Fibroblast of lung (primary cell): ENCODE measurements at regions not wholly inside any gene's neighbourhood (a gene's known extent, or its start where the extent isn't known, plus 50 kb on each side); places are given as distances from the start of the nearest gene placed in this dataset.

Experiments
- DNase-seq, 2 donors: peaks; one replicate each; pipeline versions ENCODE4 v3.0.0 to v3.0.0-alpha.2; 2010; ENCODE audit warnings: low read depth in 2 of 2
- H2AFZ ChIP-seq: 2 replicates; pipeline ENCODE4 v1.5.1; 2012; ENCODE audit warnings: low read length, control low read depth, inconsistent platforms
- H3K27ac ChIP-seq: 2 replicates; pipeline ENCODE4 v1.5.1; 2011; ENCODE audit warnings: low read length, control low read depth; ENCODE audit not compliant: insufficient read depth
- H3K27me3 ChIP-seq: 2 replicates; pipeline ENCODE4 v1.5.1; 2011; ENCODE audit warnings: mild to moderate bottlenecking, low read length; ENCODE audit not compliant: control insufficient read depth, insufficient read depth
- H3K36me3 ChIP-seq: 2 replicates; pipeline ENCODE4 v1.5.1; 2011; ENCODE audit warnings: low read length; ENCODE audit not compliant: control insufficient read depth, insufficient read depth
- H3K4me1 ChIP-seq: 2 replicates; pipeline ENCODE4 v1.5.1; 2011; ENCODE audit warnings: low read length; ENCODE audit not compliant: control insufficient read depth, insufficient read depth; ENCODE audit errors: extremely low read depth
- H3K4me2 ChIP-seq: 2 replicates; pipeline ENCODE4 v1.5.1; 2011; ENCODE audit warnings: low read length, control low read depth; ENCODE audit not compliant: insufficient read depth; ENCODE audit errors: extremely low read depth
- H3K4me3 ChIP-seq, 4 experiments: fragments of 200-600 bp in 1 of 4; sonication (generic) in 1 of 4; replicated peaks in 1 of 4; 2 replicates each; pipeline ENCODE4 v1.5.1; 2011 to 2016; ENCODE audit warnings: low read length in 4 of 4, low read depth in 3 of 4, mild to moderate bottlenecking in 3 of 4, control low read depth in 2 of 4, inconsistent platforms in 1 of 4, mixed read lengths in 1 of 4; ENCODE audit not compliant: insufficient read depth in 1 of 4; ENCODE audit errors: control extremely low read depth in 1 of 4
- H3K79me2 ChIP-seq: 2 replicates; pipeline ENCODE4 v1.5.1; 2012; ENCODE audit warnings: mild to moderate bottlenecking, low read length, inconsistent platforms; ENCODE audit not compliant: control insufficient read depth, insufficient read depth
- H3K9ac ChIP-seq: 2 replicates; pipeline ENCODE4 v1.5.1; 2011; ENCODE audit warnings: mild to moderate bottlenecking, low read length, control low read depth; ENCODE audit not compliant: insufficient read depth
- H3K9me3 ChIP-seq: 2 replicates; pipeline ENCODE4 v1.5.1; 2012; ENCODE audit warnings: low read depth, low read length; ENCODE audit not compliant: control insufficient read depth, insufficient read depth
- H4K20me1 ChIP-seq: 2 replicates; pipeline ENCODE4 v1.5.1; 2011; ENCODE audit warnings: low read length; ENCODE audit not compliant: control insufficient read depth, insufficient read depth; ENCODE audit errors: extremely low read depth
- EZH2 ChIP-seq: IDR thresholded peaks from 2 replicates; pipeline ENCODE4 v1.5.1; 2012; ENCODE audit warnings: low read length, control low read depth, mild to moderate bottlenecking; ENCODE audit errors: missing control alignments
- TF ChIP-seq, protein P1 (sequence below), 2 donors: IDR thresholded peaks in 1 of 2; conservative IDR thresholded peaks in 1 of 2; 1 replicate in 1 of 2; 2 replicates in 1 of 2; pipeline ENCODE4 v1.5.1; 2011 to 2012; ENCODE audit warnings: low read length in 2 of 2, control low read depth in 1 of 2, inconsistent platforms in 1 of 2, low read depth in 1 of 2, mild to moderate bottlenecking in 1 of 2

DNA sequence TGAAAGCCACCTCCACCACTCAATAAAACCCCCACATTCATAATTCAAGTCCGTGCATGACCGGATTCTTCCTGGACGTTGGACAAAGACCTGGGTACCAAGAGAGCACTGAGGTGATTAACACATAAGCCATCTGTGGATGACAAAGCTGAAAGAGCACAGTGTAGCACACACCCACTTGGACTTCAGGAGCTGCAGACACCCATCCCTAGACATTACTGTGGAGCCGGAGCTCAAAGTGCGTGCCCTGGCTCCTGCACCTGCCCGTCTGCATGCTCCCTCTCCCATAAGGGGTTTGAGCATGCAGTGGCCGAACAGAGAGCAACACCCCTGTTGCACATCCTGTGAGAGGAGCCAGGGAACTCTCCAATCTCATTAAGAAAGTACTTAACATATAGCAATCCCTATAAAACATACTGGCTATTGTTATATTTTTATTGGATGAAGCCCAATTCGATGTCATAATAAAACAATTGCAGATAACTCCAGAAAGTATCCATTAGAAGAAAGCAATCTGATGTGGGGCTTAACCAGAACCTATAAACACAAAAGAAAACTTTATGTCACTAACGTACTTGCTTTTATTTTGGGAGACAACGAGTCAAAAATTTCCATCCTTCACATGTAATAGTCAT, 1174.2 kb upstream of the C9orf72 start:
- Histone ChIP-seq H3K27ac (no peak overlapping the region), H3K4me3 (no peak overlapping the region), H4K20me1 (no peaks in the 10 kb centered on the region), H3K9me3 (no peaks in the 10 kb centered on the region), H3K4me1 (no peaks in the 10 kb centered on the region), H3K9ac (no peak overlapping the region), H3K27me3 (no peaks in the 10 kb centered on the region), H2AFZ (no peak overlapping the region), H3K4me2 (no peak overlapping the region), H3K79me2 (no peaks in the 10 kb centered on the region), H3K36me3 (no peaks in the 10 kb centered on the region)
- no peak for DNase-seq
- no peak for TF ChIP-seq EZH2
- TF ChIP-seq, protein P1, sequence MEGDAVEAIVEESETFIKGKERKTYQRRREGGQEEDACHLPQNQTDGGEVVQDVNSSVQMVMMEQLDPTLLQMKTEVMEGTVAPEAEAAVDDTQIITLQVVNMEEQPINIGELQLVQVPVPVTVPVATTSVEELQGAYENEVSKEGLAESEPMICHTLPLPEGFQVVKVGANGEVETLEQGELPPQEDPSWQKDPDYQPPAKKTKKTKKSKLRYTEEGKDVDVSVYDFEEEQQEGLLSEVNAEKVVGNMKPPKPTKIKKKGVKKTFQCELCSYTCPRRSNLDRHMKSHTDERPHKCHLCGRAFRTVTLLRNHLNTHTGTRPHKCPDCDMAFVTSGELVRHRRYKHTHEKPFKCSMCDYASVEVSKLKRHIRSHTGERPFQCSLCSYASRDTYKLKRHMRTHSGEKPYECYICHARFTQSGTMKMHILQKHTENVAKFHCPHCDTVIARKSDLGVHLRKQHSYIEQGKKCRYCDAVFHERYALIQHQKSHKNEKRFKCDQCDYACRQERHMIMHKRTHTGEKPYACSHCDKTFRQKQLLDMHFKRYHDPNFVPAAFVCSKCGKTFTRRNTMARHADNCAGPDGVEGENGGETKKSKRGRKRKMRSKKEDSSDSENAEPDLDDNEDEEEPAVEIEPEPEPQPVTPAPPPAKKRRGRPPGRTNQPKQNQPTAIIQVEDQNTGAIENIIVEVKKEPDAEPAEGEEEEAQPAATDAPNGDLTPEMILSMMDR (conservative IDR thresholded peaks at IDR 0.05 in 1 of 2, IDR thresholded peaks at IDR 0.05 in 1 of 2; ENCODE audit: low read depth in 1 of 2, low read length in 2 of 2): no peak

DNA sequence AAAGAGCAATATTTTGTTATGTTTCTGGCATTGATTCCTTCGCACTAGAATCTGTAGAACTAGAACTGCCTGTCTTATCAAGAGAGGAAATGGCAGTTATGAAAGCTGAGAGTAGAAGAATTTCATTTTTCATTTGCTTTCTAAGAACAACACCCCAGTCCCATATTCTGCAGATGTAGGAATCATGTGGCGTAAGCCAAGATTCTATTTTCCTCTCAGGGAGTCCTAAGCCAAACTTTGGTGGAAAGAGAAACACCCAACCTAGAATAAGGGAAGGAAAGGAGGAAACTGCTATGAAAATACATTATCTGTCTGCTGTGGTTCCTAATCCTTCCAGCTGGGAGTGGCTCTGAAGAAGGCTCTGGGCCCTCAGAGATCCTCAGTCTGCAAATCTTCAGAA, 1176.9 kb upstream of the C9orf72 start:
- no peaks in the 10 kb centered on the region for H4K20me1 ChIP-seq
- H3K9ac ChIP-seq: no peak overlapping the region
- H3K27ac ChIP-seq: no peak overlapping the region
- H2AFZ ChIP-seq: no peak overlapping the region
- H3K27me3 ChIP-seq: no peaks in the 10 kb centered on the region
- H3K9me3 ChIP-seq: no peaks in the 10 kb centered on the region
- no peak for DNase-seq
- TF ChIP-seq, protein P1 (conservative IDR thresholded peaks at IDR 0.05 in 1 of 2, IDR thresholded peaks at IDR 0.05 in 1 of 2; ENCODE audit: low read depth in 1 of 2, low read length in 2 of 2): no peak
- no peak for TF ChIP-seq EZH2
- no peaks in the 10 kb centered on the region for H3K36me3 ChIP-seq
- no peaks in the 10 kb centered on the region for H3K79me2 ChIP-seq
- H3K4me2 ChIP-seq: no peak overlapping the region
- H3K4me1 ChIP-seq: no peaks in the 10 kb centered on the region
- H3K4me3 ChIP-seq: no peak overlapping the region

DNA sequence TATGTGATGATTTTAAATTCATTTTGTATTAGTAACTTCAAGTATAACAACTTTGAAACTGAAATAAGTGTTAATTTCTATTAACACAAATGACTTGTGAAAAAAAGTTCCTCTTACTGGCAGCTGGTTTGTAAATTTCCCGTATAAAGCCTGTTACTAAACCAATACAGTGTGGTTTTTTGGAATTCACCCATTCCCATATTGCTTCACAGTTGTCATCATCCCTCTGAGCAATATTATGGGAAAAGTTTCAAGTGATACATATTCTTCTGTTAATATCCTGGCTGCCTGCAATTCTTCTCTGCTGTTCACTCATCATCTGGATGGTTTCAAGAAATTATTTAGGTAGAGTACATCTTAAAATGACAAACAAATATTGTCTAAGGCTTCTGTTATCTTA, 1185.1 kb upstream of the C9orf72 start:
- no peaks in the 10 kb centered on the region for H3K4me1 ChIP-seq
- no peak overlapping the region for H3K27ac ChIP-seq
- DNase-seq: no peak
- H3K79me2 ChIP-seq: no peaks in the 10 kb centered on the region
- no peak overlapping the region for H2AFZ ChIP-seq
- H3K9me3 ChIP-seq: no peaks in the 10 kb centered on the region
- no peaks in the 10 kb centered on the region for H3K27me3 ChIP-seq
- no peak overlapping the region for H3K9ac ChIP-seq
- TF ChIP-seq EZH2: no peak
- TF ChIP-seq, protein P1 (conservative IDR thresholded peaks at IDR 0.05 in 1 of 2, IDR thresholded peaks at IDR 0.05 in 1 of 2; ENCODE audit: low read depth in 1 of 2, low read length in 2 of 2): no peak
- H3K4me3 ChIP-seq: no peak overlapping the region
- no peaks in the 10 kb centered on the region for H4K20me1 ChIP-seq
- H3K4me2 ChIP-seq: no peak overlapping the region
- no peaks in the 10 kb centered on the region for H3K36me3 ChIP-seq
